Right ventricle myocardium inferior (tissue), 1 donor: ENCODE measurements at regions not wholly inside any gene's neighbourhood (a gene's known extent, or its start where the extent isn't known, plus 50 kb on each side); places are given as distances from the start of the nearest gene placed in this dataset.

Source experiments
- ATAC-seq: fragments of 200-7000 bp; cut with Tn5 transposase; one replicate; pipeline ENCODE4 v1.9.1; 2020; ENCODE audit warnings: mild to moderate bottlenecking, moderate library complexity
- DNase-seq: peaks from one replicate; pipeline ENCODE4 v3.0.0; 2021; ENCODE audit errors: missing footprints
- intact Hi-C: fragments of 100-400 bp; cut with DNase I; formaldehyde crosslinking; loops from one replicate; pipeline ENCODE4 v1.11.0; 2022
- donor health status: DM: no; HTN: yes; CAD: no; lungs with severe emphysema.

DNA sequence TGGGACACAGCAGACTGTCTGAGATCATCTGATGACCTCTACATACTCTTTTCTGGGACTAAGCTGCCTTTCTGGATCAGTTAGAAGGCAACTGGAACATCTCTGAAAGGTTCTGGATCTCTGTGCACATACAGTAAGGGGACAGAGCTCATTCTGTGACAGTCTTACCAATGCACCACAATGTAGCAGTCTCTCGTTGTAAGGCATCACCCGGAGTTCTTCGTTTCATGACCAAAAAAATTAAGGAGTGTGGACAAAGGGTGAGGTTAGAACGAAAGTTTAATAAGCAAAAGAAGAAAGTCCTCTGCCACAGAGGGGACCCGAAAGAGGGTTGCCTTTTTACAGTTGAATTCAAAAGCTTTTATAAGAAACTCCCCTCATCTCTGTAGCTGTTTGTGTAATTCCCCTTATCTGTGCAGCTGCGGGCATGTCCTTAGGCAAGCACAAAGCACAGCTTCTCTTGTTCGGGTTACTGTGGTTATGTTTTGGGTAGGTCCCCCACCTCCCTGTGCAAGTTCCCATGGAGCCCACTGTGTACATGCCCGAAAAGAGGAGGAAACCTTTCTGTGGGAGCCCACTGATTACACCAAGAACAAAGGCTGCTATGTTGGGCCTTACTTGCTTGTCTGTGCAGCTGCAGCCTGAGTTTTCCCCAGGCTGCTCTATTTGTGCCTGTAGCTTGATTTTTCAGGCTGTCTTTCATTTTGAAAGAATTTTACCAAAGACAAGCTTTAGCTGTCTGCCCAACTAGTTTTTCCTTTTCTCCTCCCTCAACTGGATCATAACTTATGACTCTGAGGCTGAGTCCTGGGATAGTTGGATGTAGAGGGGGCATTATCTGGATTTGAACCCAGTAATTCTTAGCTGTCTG lies 53.1 kb upstream of the CACNA1E start:
- intact Hi-C loops = no loop called here
- ATAC-seq = peak; percentile 47
- no peak for DNase-seq
